SK-N-SH (cell line): ENCODE measurements at regions not wholly inside any gene's neighbourhood (a gene's known extent, or its start where the extent isn't known, plus 50 kb on each side); places are given as distances from the start of the nearest gene placed in this dataset.
"Not testable (repeated sequence)": the region's sequence is repeated elsewhere in the genome, so short reads cannot be mapped to it uniquely, and the experiment has no call there.

Experiments used
- CTCF ChIA-PET: fragments of 300-600, 350-600 bp; formaldehyde crosslinking; extraction: SDS; loops from one replicate; lab custom pipeline; 2021; lab: Yijun Ruan, JAX
- POLR2A ChIA-PET: fragments of 350-600 bp; sonication (Branson Sonifier 250); formaldehyde crosslinking; extraction: SDS; loops from one replicate; lab custom pipeline; 2020; ENCODE audit warnings: antibody characterized with exemption, inconsistent platforms; lab: Yijun Ruan, JAX
- DNase-seq: peaks from one replicate; pipeline ENCODE4 v3.0.0; 2012
- H2AFZ ChIP-seq: fragments of 200-600 bp; sonication (generic); 2 replicates; pipeline ENCODE4 v1.8.1; 2016; ENCODE audit warnings: antibody characterized with exemption, mild to moderate bottlenecking, low read depth
- H3F3A ChIP-seq: fragments of 200-600 bp; sonication (generic); replicated peaks from 2 replicates; pipeline ENCODE3; 2016; ENCODE audit warnings: antibody characterized with exemption, mild to moderate bottlenecking; ENCODE audit not compliant: insufficient read depth
- H3K27ac ChIP-seq, 2 experiments: fragments of 200-500 bp in 1 of 2; fragments of 200-600 bp in 1 of 2; sonication (Bioruptor generic) in 1 of 2; sonication (generic), shearing (Covaris generic) in 1 of 2; 2 replicates each; pipeline versions ENCODE4 v1.5.1 to v1.6.1; 2014 to 2016; ENCODE audit warnings: low read depth in 2 of 2, inconsistent platforms in 1 of 2, low read length in 1 of 2, mild to moderate bottlenecking in 1 of 2, mixed read lengths in 1 of 2
- H3K27me3 ChIP-seq: fragments of 200-600 bp; sonication (generic), shearing (Covaris generic); 2 replicates; pipeline ENCODE4 v1.6.1; 2016; ENCODE audit warnings: mixed run types; ENCODE audit not compliant: insufficient read depth
- H3K36me3 ChIP-seq, 2 experiments: fragments of 200-500 bp in 1 of 2; fragments of 200-600 bp in 1 of 2; sonication (Bioruptor generic) in 1 of 2; sonication (generic) in 1 of 2; replicated peaks in 1 of 2; 2 replicates each; pipeline versions ENCODE3 to v1.5.1; 2014 to 2016; ENCODE audit warnings: low read length in 1 of 2, mild to moderate bottlenecking in 1 of 2; ENCODE audit not compliant: insufficient read depth in 2 of 2, control insufficient read depth in 1 of 2
- H3K4me1 ChIP-seq, 2 experiments: fragments of 200-500 bp in 1 of 2; fragments of 200-600 bp in 1 of 2; sonication (Bioruptor generic) in 1 of 2; sonication (generic), shearing (Covaris generic) in 1 of 2; 2 replicates each; pipeline versions ENCODE4 v1.5.1 to v1.6.1; 2014 to 2016; ENCODE audit warnings: low read depth in 1 of 2, low read length in 1 of 2, mixed run types in 1 of 2; ENCODE audit not compliant: insufficient read depth in 2 of 2, control insufficient read depth in 1 of 2
- H3K4me2 ChIP-seq: fragments of 200-600 bp; sonication (generic), shearing (Covaris generic); 2 replicates; pipeline ENCODE4 v1.6.1; 2017; ENCODE audit warnings: mixed run types
- H3K4me3 ChIP-seq, 2 experiments: fragments of 200-500 bp in 1 of 2; fragments of 200-600 bp in 1 of 2; sonication (Bioruptor generic) in 1 of 2; sonication (generic), shearing (Covaris generic) in 1 of 2; 2 replicates each; pipeline versions ENCODE4 v1.5.1 to v1.8.1; 2014 to 2016; ENCODE audit warnings: low read depth in 2 of 2, inconsistent platforms in 1 of 2, low read length in 1 of 2, mild to moderate bottlenecking in 1 of 2, mixed read lengths in 1 of 2, moderate library complexity in 1 of 2
- H3K79me2 ChIP-seq: fragments of 200-600 bp; sonication (generic); 2 replicates; pipeline ENCODE4 v1.8.1; 2017; ENCODE audit warnings: mild to moderate bottlenecking; ENCODE audit not compliant: insufficient read depth
- H3K9ac ChIP-seq: fragments of 200-600 bp; sonication (generic); 2 replicates; pipeline ENCODE4 v1.6.1; 2017; ENCODE audit warnings: mixed run types
- H3K9me2 ChIP-seq: fragments of 200-600 bp; sonication (generic); 2 replicates; pipeline ENCODE4 v1.6.1; 2017; ENCODE audit warnings: mixed run types
- H3K9me3 ChIP-seq: fragments of 200-600 bp; sonication (generic); 2 replicates; pipeline ENCODE4 v1.6.1; 2017; ENCODE audit warnings: mixed run types, mild to moderate bottlenecking, moderate library complexity
- H4K20me1 ChIP-seq: fragments of 200-600 bp; sonication (generic); 2 replicates; pipeline ENCODE4 v1.6.1; 2017; ENCODE audit warnings: mild to moderate bottlenecking, mixed run types; ENCODE audit not compliant: insufficient read depth
- FOXJ3 ChIP-seq: sonication (generic); formaldehyde crosslinking; IDR thresholded peaks from 2 replicates; pipeline ENCODE4 v1.5.1; 2020; ENCODE audit warnings: mild to moderate bottlenecking, missing genetic modification reagents
- FOXM1 ChIP-seq: IDR thresholded peaks from 2 replicates; pipeline ENCODE4 v1.4.0; 2012; ENCODE audit warnings: low read depth, mild to moderate bottlenecking
- NRF1 ChIP-seq: IDR thresholded peaks from 2 replicates; pipeline ENCODE4 v1.6.1; 2012; ENCODE audit warnings: low read depth, mild to moderate bottlenecking, low read length
- PBX3 ChIP-seq: IDR thresholded peaks from 2 replicates; pipeline ENCODE4; 2012
- POLR2AphosphoS5 ChIP-seq: IDR thresholded peaks from 2 replicates; pipeline ENCODE4 v1.6.1; 2012; ENCODE audit warnings: low read depth, low read length
- RAD21 ChIP-seq: IDR thresholded peaks from 2 replicates; pipeline ENCODE4 v1.6.1; 2012; ENCODE audit warnings: mild to moderate bottlenecking, low read length
- SMC3 ChIP-seq: IDR thresholded peaks from 2 replicates; pipeline ENCODE4 v1.6.1; 2012; ENCODE audit warnings: low read depth, low read length, improper control_type of control experiment
- TEAD4 ChIP-seq: IDR thresholded peaks from 2 replicates; pipeline ENCODE4 v1.4.0; 2012; ENCODE audit warnings: mild to moderate bottlenecking, borderline replicate concordance; ENCODE audit not compliant: insufficient read depth
- USF1 ChIP-seq: IDR thresholded peaks from 2 replicates; pipeline ENCODE4 v1.4.0; 2012; ENCODE audit warnings: low read depth, borderline replicate concordance
- ZBTB33 ChIP-seq: IDR thresholded peaks from 2 replicates; pipeline ENCODE4 v1.4.0; 2012; ENCODE audit warnings: low read depth, borderline replicate concordance
- WGBS: methylation state at CpG from one replicate; pipeline ENCODE4 v1.1.6; 2017; ENCODE audit warnings: low lambda C conversion rate; 5-methylcytosine and 5-hydroxymethylcytosine counted together

GRCh38 chrX:130485870-130486269 is 84.1 kb downstream of the RBMX2 start:
- Histone ChIP-seq H3K4me3 (no peak overlapping the region), H3F3A (no peaks in the 10 kb centered on the region), H3K4me2 (no peak overlapping the region), H4K20me1 (no peaks in the 10 kb centered on the region), H2AFZ (no peak overlapping the region), H3K9me2 (no peaks in the 10 kb centered on the region), H3K27ac (no peak overlapping the region), H3K79me2 (no peaks in the 10 kb centered on the region), H3K9me3 (no peaks in the 10 kb centered on the region), H3K9ac (no peak overlapping the region), H3K4me1 (no peaks in the 10 kb centered on the region), H3K27me3 (no peaks in the 10 kb centered on the region; the same call in 1 of the 2 replicates), H3K36me3 (no peaks in the 10 kb centered on the region)
- DNase-seq = no peak
- ChIA-PET CTCF (no interaction called here), POLR2A (no interaction called here)
- no peak for TF ChIP-seq RAD21
- TF ChIP-seq FOXJ3 (CRISPR knock-in tag) = no peak
- TF ChIP-seq NRF1 = no peak
- no peak for TF ChIP-seq ZBTB33
- TF ChIP-seq POLR2AphosphoS5 = no peak
- TF ChIP-seq FOXM1 = no peak
- TF ChIP-seq SMC3 = no peak
- TF ChIP-seq PBX3 = no peak
- TF ChIP-seq TEAD4 = no peak
- TF ChIP-seq USF1 = no peak
- WGBS = 0% methylated on average over 1 of the region's 1 CpG

- H3K27me3 ChIP-seq, H3K36me3 ChIP-seq, H3K9me3 ChIP-seq, H2AFZ ChIP-seq, H3K4me2 ChIP-seq, H3K9me2 ChIP-seq, H3K27ac ChIP-seq, H3K4me1 ChIP-seq, POLR2A ChIA-PET, H3K79me2 ChIP-seq, H3K9ac ChIP-seq, H3F3A ChIP-seq, DNase-seq, CTCF ChIA-PET, H4K20me1 ChIP-seq, H3K4me3 ChIP-seq: not testable (repeated sequence)
- 27% methylated on average over 8 of the region's 10 CpGs for WGBS
Observed at GRCh38 chrX:130495502-130495901, 93.7 kb downstream of the RBMX2 start.
